ENCODE measurements at regions not wholly inside any gene's neighbourhood (a gene's known extent, or its start where the extent isn't known, plus 50 kb on each side); places are given as distances from the start of the nearest gene placed in this dataset.

GRCh38 chr2:183684686-183685085, 560.4 kb downstream of the NUP35 start:
- TF ChIP-seq EZH2phosphoT487 (IDR thresholded peaks at IDR 0.05; ENCODE audit: borderline replicate concordance, low read depth) (no peak), RAD21 (IDR thresholded peaks at IDR 0.05; ENCODE audit: low read length) (no peak), FOSL2 (IDR thresholded peaks at IDR 0.05; ENCODE audit: borderline replicate concordance, low read depth) (no peak), PBX3 (IDR thresholded peaks at IDR 0.05) (no peak), USF2 (IDR thresholded peaks at IDR 0.05; ENCODE audit: borderline replicate concordance, low read depth, low read length) (no peak), EP300 (IDR thresholded peaks at IDR 0.05; ENCODE audit: borderline replicate concordance in 1 of 2, low read depth in 1 of 2, low read length in 1 of 2) (no peak), FOXM1 (IDR thresholded peaks at IDR 0.05; ENCODE audit: low read depth) (no peak), FOXJ3 (CRISPR knock-in tag; IDR thresholded peaks at IDR 0.05) (no peak), TEAD4 (IDR thresholded peaks at IDR 0.05; ENCODE audit: borderline replicate concordance, insufficient read depth) (no peak), RFX5 (IDR thresholded peaks at IDR 0.05; ENCODE audit: low read length) (no peak), SMC3 (IDR thresholded peaks at IDR 0.05; ENCODE audit: low read depth, low read length) (no peak), TCF12 (IDR thresholded peaks at IDR 0.05) (no peak), JUND (IDR thresholded peaks at IDR 0.05) (no peak), RCOR1 (IDR thresholded peaks at IDR 0.05; ENCODE audit: low read length) (no peak)
- TF ChIP-seq, protein P1, sequence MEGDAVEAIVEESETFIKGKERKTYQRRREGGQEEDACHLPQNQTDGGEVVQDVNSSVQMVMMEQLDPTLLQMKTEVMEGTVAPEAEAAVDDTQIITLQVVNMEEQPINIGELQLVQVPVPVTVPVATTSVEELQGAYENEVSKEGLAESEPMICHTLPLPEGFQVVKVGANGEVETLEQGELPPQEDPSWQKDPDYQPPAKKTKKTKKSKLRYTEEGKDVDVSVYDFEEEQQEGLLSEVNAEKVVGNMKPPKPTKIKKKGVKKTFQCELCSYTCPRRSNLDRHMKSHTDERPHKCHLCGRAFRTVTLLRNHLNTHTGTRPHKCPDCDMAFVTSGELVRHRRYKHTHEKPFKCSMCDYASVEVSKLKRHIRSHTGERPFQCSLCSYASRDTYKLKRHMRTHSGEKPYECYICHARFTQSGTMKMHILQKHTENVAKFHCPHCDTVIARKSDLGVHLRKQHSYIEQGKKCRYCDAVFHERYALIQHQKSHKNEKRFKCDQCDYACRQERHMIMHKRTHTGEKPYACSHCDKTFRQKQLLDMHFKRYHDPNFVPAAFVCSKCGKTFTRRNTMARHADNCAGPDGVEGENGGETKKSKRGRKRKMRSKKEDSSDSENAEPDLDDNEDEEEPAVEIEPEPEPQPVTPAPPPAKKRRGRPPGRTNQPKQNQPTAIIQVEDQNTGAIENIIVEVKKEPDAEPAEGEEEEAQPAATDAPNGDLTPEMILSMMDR (IDR thresholded peaks at IDR 0.05) = no peak
- Histone ChIP-seq H3K4me2 (no peak overlapping the region), H3K36me3 (replicated peaks in 1 of 2; ENCODE audit: control insufficient read depth in 1 of 2, insufficient read depth in 2 of 2, low read length in 1 of 2) (no peaks in the 10 kb centered on the region), H3K4me1 (ENCODE audit: control insufficient read depth in 1 of 2, insufficient read depth in 2 of 2, low read depth in 1 of 2, low read length in 1 of 2) (no peaks in the 10 kb centered on the region), H3K4me3 (ENCODE audit: low read depth in 2 of 2, low read length in 1 of 2) (no peak overlapping the region), H3K9ac (no peak overlapping the region), H3K9me3 (no peaks in the 10 kb centered on the region), H4K20me1 (ENCODE audit: insufficient read depth) (no peaks in the 10 kb centered on the region), H3F3A (replicated peaks; ENCODE audit: insufficient read depth) (no peaks in the 10 kb centered on the region), H3K79me2 (ENCODE audit: insufficient read depth) (no peaks in the 10 kb centered on the region), H2AFZ (ENCODE audit: low read depth) (no peak overlapping the region), H3K27ac (ENCODE audit: low read depth in 2 of 2, low read length in 1 of 2) (no peak overlapping the region), H3K27me3 (ENCODE audit: insufficient read depth) (no peaks in the 10 kb centered on the region), H3K9me2 (no peaks in the 10 kb centered on the region)
- WGBS (ENCODE audit: low lambda C conversion rate) = 44% methylated on average over 2 of the region's 2 CpGs
- CTCF ChIA-PET = interaction anchor here (0.6 kb wide), 1 partner anchor 337 kb away, joined by 3 read pairs; no protein-coding TSS in a partner anchor
- no peak for DNase-seq
- POLR2A ChIA-PET = no interaction called here

GRCh38 chr2:183696028-183696427, 571.8 kb downstream of the NUP35 start:
- ChIA-PET CTCF (no interaction called here), POLR2A (no interaction called here)
- WGBS (ENCODE audit: low lambda C conversion rate) = 7% methylated on average over 4 of the region's 4 CpGs
- Histone ChIP-seq H3K9ac (no peak overlapping the region), H3K4me2 (no peak overlapping the region), H3K79me2 (ENCODE audit: insufficient read depth) (no peaks in the 10 kb centered on the region), H3K27ac (ENCODE audit: low read depth in 2 of 2, low read length in 1 of 2) (no peak overlapping the region), H3F3A (replicated peaks; ENCODE audit: insufficient read depth) (no peaks in the 10 kb centered on the region), H2AFZ (ENCODE audit: low read depth) (no peak overlapping the region), H3K27me3 (ENCODE audit: insufficient read depth) (no peaks in the 10 kb centered on the region), H4K20me1 (ENCODE audit: insufficient read depth) (no peaks in the 10 kb centered on the region), H3K36me3 (replicated peaks in 1 of 2; ENCODE audit: control insufficient read depth in 1 of 2, insufficient read depth in 2 of 2, low read length in 1 of 2) (no peaks in the 10 kb centered on the region), H3K9me3 (no peaks in the 10 kb centered on the region), H3K4me1 (ENCODE audit: control insufficient read depth in 1 of 2, insufficient read depth in 2 of 2, low read depth in 1 of 2, low read length in 1 of 2) (no peaks in the 10 kb centered on the region), H3K4me3 (ENCODE audit: low read depth in 2 of 2, low read length in 1 of 2) (no peak overlapping the region), H3K9me2 (no peaks in the 10 kb centered on the region)
- no peak for DNase-seq
- TF ChIP-seq GATA2 (CRISPR knock-in tag; IDR thresholded peaks at IDR 0.05) = no peak
- TF ChIP-seq RAD21 (IDR thresholded peaks at IDR 0.05; ENCODE audit: low read length) = no peak
- no peak for TF ChIP-seq RCOR1 (IDR thresholded peaks at IDR 0.05; ENCODE audit: low read length)
- TF ChIP-seq, protein P2, sequence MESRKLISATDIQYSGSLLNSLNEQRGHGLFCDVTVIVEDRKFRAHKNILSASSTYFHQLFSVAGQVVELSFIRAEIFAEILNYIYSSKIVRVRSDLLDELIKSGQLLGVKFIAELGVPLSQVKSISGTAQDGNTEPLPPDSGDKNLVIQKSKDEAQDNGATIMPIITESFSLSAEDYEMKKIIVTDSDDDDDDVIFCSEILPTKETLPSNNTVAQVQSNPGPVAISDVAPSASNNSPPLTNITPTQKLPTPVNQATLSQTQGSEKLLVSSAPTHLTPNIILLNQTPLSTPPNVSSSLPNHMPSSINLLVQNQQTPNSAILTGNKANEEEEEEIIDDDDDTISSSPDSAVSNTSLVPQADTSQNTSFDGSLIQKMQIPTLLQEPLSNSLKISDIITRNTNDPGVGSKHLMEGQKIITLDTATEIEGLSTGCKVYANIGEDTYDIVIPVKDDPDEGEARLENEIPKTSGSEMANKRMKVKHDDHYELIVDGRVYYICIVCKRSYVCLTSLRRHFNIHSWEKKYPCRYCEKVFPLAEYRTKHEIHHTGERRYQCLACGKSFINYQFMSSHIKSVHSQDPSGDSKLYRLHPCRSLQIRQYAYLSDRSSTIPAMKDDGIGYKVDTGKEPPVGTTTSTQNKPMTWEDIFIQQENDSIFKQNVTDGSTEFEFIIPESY (IDR thresholded peaks at IDR 0.05; ENCODE audit: borderline replicate concordance, low read depth) = no peak
- no peak for TF ChIP-seq GABPA (IDR thresholded peaks at IDR 0.05; ENCODE audit: low read depth)
- no peak for TF ChIP-seq RXRA (IDR thresholded peaks at IDR 0.05; ENCODE audit: borderline replicate concordance, low read depth)

All from SK-N-SH (cell line).